HFFc6 (cell line): ENCODE measurements at regions not wholly inside any gene's neighbourhood (a gene's known extent, or its start where the extent isn't known, plus 50 kb on each side); places are given as distances from the start of the nearest gene placed in this dataset.

Source experiments
- DNase-seq: peaks from one replicate; pipeline ENCODE4 v3.0.0-alpha.2; 2018
- H3K27ac Mint-ChIP-seq: 2 replicates; pipeline ENCODE4 v1.8.0; 2020; ENCODE audit warnings: mild to moderate bottlenecking, mixed read lengths
- H3K27me3 Mint-ChIP-seq: 2 replicates; pipeline ENCODE4 v1.8.0; 2021; ENCODE audit warnings: mild to moderate bottlenecking, moderate library complexity, mixed read lengths; ENCODE audit not compliant: insufficient read depth
- H3K36me3 Mint-ChIP-seq: 2 replicates; pipeline ENCODE4 v1.8.0; 2021; ENCODE audit warnings: low read depth, mixed read lengths
- H3K4me1 Mint-ChIP-seq: 2 replicates; pipeline ENCODE4 v1.8.0; 2020; ENCODE audit warnings: low read depth, mixed read lengths
- H3K4me3 Mint-ChIP-seq: 2 replicates; pipeline ENCODE4 v1.8.0; 2020; ENCODE audit warnings: mild to moderate bottlenecking, moderate library complexity, mixed read lengths
- H3K9me3 Mint-ChIP-seq: 2 replicates; pipeline ENCODE4 v1.8.0; 2020; ENCODE audit warnings: mild to moderate bottlenecking, mixed read lengths
- CTCF ChIP-seq: fragments of 200-600 bp; sonication (generic); IDR thresholded peaks from 2 replicates; pipeline ENCODE4 v1.5.0; 2021; ENCODE audit warnings: antibody characterized with exemption, mild to moderate bottlenecking

DNA sequence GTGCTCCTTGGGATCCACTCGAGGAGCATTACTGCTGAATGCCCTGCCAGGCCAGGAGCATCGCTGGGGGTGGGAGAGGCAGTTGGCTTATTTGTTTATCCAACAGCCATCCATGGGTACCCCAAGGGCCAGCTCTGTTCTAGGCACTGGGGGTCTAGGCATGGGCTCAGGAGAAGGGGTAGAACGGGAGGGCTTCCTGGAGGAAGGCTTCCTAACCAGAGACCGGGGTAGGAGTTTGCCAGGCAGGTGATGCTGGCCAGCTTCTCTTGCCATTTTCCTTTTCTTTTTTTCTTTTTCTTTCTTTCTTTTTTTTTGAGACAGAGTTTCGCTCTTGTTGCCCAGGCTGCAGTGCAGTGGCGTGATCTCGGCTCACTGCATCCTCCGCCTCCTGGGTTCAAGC is 241.0 kb downstream of the SEC14L1 start:
- H3K27ac Mint-ChIP-seq: no peak overlapping the region
- no peaks in the 10 kb centered on the region for H3K36me3 Mint-ChIP-seq
- no peak overlapping the region for H3K4me3 Mint-ChIP-seq
- no peak for DNase-seq
- no peaks in the 10 kb centered on the region for H3K9me3 Mint-ChIP-seq
- no peaks in the 10 kb centered on the region; the same call in none of the 2 replicates for H3K27me3 Mint-ChIP-seq
- TF ChIP-seq CTCF: no peak
- H3K4me1 Mint-ChIP-seq: peaks cover 78% of the 10 kb centered on the region

GRCh38 chr17:77382356-77382911 is 241.7 kb downstream of the SEC14L1 start:
- Mint-ChIP-seq H3K4me3 (no peak overlapping the region), H3K36me3 (no peaks in the 10 kb centered on the region), H3K27ac (no peak overlapping the region; the same call in 1 of the 2 replicates), H3K27me3 (peaks cover 1% of the 10 kb centered on the region), H3K4me1 (peaks cover 78% of the 10 kb centered on the region), H3K9me3 (no peaks in the 10 kb centered on the region)
- DNase-seq: no peak
- no peak for TF ChIP-seq CTCF

- Mint-ChIP-seq H3K36me3 (no peaks in the 10 kb centered on the region), H3K27me3 (peaks cover 1% of the 10 kb centered on the region), H3K27ac (no peak overlapping the region; the same call in 1 of the 2 replicates), H3K4me1 (peaks cover 75% of the 10 kb centered on the region), H3K4me3 (no peak overlapping the region), H3K9me3 (no peaks in the 10 kb centered on the region)
- no peak for TF ChIP-seq CTCF
- DNase-seq: no peak
Measured at GRCh38 chr17:77382966-77383612, 242.3 kb downstream of the SEC14L1 start.

- H3K4me1 Mint-ChIP-seq: peaks cover 77% of the 10 kb centered on the region
- H3K4me3 Mint-ChIP-seq: peak overlapping the region; percentile 9; the same call in 1 of the 2 replicates
- peaks cover 3% of the 10 kb centered on the region; the same call in 1 of the 2 replicates for H3K27me3 Mint-ChIP-seq
- peak overlapping the region; percentile 56 for H3K27ac Mint-ChIP-seq
- H3K36me3 Mint-ChIP-seq: no peaks in the 10 kb centered on the region
- DNase-seq: no peak
- no peak for TF ChIP-seq CTCF
- H3K9me3 Mint-ChIP-seq: no peaks in the 10 kb centered on the region
Measured at GRCh38 chr17:77383613-77384608, 243.1 kb downstream of the SEC14L1 start.

GRCh38 chr17:77385750-77386501 is 245.2 kb downstream of the SEC14L1 start:
- Mint-ChIP-seq H3K9me3 (no peaks in the 10 kb centered on the region), H3K36me3 (no peaks in the 10 kb centered on the region), H3K27me3 (peaks cover 3% of the 10 kb centered on the region; the same call in 1 of the 2 replicates), H3K4me1 (peaks cover 83% of the 10 kb centered on the region), H3K4me3 (no peak overlapping the region; the same call in 1 of the 2 replicates), H3K27ac (peak overlapping the region; percentile 37)
- TF ChIP-seq CTCF: no peak
- DNase-seq: no peak
